GM19025 (cell line): ENCODE measurements at regions not wholly inside any gene's neighbourhood (a gene's known extent, or its start where the extent isn't known, plus 50 kb on each side); places are given as distances from the start of the nearest gene placed in this dataset.
"Not testable (repeated sequence)": the region's sequence is repeated elsewhere in the genome, so short reads cannot be mapped to it uniquely, and the experiment has no call there.

Source experiments
- ATAC-seq: cut with Tn5 transposase; IDR thresholded peaks from one replicate; pipeline ENCODE4 v1.9.1; 2021; ENCODE audit warnings: mild to moderate bottlenecking, low read depth, moderate library complexity; ENCODE audit not compliant: unreplicated experiment

GRCh38 chr14:22318951-22319350 lies 270.1 kb downstream of the DAD1 start:
- no peak for ATAC-seq

DNA sequence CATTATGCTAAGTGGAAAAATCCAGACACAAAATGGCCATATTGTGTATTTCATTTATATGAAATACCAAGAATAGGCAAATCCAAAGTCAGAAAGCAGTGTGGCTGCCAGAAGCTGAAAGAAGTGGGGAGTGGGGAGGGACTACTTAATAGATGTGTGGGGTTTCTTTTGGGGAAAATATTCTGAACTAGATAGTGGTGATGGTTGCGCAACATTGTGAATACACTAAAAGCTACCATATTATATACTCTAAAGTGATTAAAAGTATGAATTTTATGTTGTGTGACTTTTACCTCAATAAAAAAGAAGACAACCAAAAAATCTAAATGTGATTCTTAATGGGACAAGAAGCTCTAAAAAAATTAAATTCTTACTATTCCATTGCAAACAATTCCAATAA lies 272.6 kb downstream of the DAD1 start:
- no peak for ATAC-seq

DNA sequence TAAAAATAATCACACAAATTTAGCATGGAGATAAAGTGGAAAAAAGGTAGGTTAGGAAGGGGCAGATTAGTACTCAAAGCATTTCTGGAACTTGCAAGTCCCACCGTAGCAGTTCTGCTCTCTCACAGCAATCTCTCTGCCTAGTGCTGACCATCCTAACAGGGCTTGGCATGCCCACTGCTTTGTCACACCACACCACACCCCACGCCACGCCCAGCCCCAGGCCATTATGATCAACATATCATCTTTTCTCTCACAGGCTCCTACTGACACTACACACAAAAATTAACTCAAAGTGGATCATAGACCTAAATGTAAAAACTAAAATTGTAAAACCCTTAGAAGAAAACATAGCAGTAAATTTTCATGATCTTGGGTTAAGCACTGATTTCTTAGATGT lies 273.7 kb downstream of the DAD1 start:
- no peak for ATAC-seq

DNA sequence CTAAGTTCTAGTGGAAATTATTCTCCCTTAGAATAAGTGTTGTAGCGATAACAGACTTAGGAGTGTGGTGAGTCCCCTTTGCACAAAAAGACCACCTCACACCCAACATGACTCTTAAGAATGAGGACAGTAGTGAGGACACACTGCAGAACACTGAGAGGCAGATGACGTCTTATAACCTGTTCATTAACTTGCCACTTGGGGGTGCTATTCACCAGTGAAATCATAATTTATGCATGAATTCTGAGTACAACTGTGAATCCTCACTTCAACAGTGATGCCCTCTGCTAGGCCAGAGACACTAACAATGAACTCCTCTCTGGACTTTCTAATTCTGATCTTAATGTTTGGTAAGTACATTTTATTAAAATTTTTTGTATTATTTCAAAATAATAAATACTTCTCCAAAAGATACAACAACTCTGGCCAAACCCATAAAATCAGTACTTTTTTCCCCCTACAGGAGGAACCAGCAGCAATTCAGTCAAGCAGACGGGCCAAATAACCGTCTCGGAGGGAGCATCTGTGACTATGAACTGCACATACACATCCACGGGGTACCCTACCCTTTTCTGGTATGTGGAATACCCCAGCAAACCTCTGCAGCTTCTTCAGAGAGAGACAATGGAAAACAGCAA lies 274.7 kb downstream of the DAD1 start:
- no peak for ATAC-seq

- ATAC-seq = no peak
Observed at GRCh38 chr14:22313172-22313801, 275.7 kb downstream of the DAD1 start.

- ATAC-seq = no peak
Observed at GRCh38 chr14:22311636-22312035, 277.4 kb downstream of the DAD1 start.

DNA sequence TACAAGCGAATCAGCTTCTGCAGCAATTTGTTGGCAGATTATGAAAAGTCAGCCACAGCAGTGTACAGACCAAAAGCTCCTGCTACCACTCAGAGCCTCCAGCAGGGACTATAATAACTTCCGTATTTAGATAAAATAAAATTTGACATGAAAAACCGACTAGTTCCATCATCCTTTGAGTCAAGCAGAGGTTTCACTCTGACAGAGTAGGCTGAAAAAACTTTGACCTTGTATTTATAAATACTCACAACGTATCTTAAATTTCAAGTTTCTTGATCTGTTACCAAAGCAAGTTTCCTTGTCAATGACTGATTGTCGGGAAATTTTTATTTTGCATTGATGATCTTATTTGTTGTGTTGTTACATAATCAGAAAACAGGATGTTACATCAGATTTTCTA lies 283.4 kb downstream of the DAD1 start:
- no peak for ATAC-seq

GRCh38 chr14:22304326-22304725 lies 284.7 kb downstream of the DAD1 start:
- no peak for ATAC-seq

- ATAC-seq = no peak
Observed at GRCh38 chr14:22303589-22304195, 285.3 kb downstream of the DAD1 start.

- ATAC-seq = no peak
Observed at GRCh38 chr14:22300646-22301045, 288.4 kb downstream of the DAD1 start.

GRCh38 chr14:22297376-22297775 lies 291.6 kb downstream of the DAD1 start:
- no peak for ATAC-seq

DNA sequence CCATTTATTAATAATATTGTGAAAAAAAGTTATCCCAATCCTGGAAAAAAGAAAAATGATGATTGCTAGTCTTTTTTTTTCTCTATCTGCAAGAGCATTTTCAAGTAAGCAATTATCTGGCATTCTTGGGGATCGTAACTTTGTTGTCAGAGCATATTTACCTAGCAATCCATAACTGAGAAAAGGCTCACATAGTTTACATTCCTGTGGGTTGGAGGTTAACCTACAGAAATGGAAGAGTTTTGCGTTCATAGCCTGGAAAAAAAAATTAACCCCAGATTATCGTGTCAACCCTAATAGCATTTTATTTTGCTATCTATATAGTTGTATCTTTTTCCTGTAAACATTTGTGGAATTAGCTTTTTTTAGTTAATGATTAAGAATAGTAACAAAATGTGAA lies 292.3 kb downstream of the DAD1 start:
- no peak for ATAC-seq

- ATAC-seq = no peak
Observed at GRCh38 chr14:22296088-22296487, 292.9 kb downstream of the DAD1 start.

- no peak for ATAC-seq
Observed at GRCh38 chr14:22291406-22291805, 297.6 kb downstream of the DAD1 start.

DNA sequence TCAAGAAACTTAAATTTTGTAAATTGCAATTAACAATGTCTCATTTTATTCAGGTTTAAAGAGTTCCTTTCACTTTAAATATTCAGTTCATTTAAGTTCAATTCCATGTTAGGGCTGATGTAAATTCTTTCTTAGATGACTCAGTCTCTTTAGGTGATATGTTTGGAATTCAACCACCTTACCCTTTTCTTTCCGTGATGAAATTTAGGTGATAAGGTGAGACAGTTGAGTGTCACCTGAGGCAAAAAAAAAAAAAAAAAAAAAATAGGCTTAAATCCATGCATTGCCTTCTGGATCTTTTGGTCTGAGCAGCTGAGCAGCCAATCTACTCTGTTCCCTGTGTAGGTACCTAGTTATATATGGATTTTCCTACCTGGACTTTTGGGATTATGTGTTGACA lies 299.5 kb downstream of the DAD1 start:
- ATAC-seq = no peak

- ATAC-seq = no peak
Observed at GRCh38 chr14:22285991-22286390, 303.0 kb downstream of the DAD1 start.

- no peak for ATAC-seq
Observed at GRCh38 chr14:22282949-22283348, 306.1 kb downstream of the DAD1 start.

DNA sequence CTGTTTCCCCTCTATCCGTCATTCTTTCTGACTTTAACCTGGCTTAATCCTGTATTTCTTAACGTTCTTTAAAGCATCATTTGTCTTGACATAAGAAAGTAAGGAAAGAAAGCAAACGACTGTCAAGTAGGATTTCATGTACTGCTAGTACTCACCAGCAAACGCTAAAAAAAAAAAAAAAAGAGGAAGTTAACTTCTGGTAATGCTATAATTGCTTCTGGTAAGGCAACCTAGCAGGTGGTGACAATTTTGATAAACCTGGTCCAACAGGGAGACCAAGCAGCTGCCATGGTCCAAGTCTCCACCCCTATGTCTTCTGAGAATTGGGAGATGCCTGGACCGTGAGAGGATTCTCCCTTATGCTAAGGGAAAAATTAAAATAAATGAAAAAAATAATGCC lies 306.6 kb downstream of the DAD1 start:
- no peak for ATAC-seq

DNA sequence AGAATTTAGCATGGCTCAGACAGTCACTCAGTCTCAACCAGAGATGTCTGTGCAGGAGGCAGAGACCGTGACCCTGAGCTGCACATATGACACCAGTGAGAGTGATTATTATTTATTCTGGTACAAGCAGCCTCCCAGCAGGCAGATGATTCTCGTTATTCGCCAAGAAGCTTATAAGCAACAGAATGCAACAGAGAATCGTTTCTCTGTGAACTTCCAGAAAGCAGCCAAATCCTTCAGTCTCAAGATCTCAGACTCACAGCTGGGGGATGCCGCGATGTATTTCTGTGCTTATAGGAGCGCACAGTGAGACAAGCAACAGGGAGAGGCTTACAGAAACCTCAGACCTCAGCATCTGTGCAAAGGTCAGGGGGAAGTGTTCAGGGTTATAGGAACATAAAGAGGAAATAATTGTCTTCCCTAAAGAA lies 307.6 kb downstream of the DAD1 start:
- not testable (repeated sequence) for ATAC-seq

DNA sequence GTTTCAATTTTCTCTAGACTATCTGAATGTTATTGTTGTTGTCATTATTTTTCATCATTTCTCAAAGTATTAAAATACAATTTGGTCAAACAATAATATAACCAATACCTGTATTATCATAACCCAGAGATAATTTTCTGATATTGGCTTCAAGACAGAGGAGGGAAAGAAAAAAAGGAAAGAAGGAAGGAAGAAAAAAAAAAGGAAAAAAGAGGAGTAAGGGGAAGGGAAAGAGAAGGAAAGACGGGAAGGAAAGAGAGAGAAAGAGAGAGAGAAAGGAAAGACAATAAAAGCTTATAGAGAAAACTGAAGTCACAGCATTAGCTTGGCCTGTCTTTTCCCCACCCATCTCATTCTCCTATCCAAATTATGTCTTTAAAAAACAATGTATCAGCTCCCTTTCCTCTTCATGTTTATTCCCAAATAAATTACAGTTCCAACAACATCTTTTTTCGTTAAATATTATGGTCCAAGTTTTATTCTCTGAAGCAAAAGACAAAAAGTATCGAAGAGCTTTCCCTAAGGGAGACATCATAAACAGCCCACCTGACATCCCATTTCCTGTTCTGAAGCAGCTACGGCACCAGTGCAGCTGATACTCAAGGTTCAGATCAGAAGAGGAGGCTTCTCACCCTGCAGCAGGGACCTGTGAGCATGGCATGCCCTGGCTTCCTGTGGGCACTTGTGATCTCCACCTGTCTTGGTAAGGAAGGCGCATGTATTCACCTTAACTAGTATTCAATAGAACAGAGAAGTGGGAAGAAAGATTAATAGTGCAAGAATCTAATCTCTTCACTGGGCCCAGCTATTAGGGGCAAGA lies 308.3 kb downstream of the DAD1 start:
- ATAC-seq = no peak
